ENCODE measurements at regions not wholly inside any gene's neighbourhood (a gene's known extent, or its start where the extent isn't known, plus 50 kb on each side); places are given as distances from the start of the nearest gene placed in this dataset.

- Histone ChIP-seq H3K36me3 (replicated peaks; ENCODE audit: low read depth, low read length) (no peaks in the 10 kb centered on the region), H3K4me2 (ENCODE audit: low read length) (no peak overlapping the region), H3K4me3 (ENCODE audit: low read length) (no peak overlapping the region), H3K27ac (ENCODE audit: low read length) (no peak overlapping the region), H3K79me2 (ENCODE audit: low read length) (no peaks in the 10 kb centered on the region), H3K9ac (ENCODE audit: low read length) (no peak overlapping the region), H3K4me1 (ENCODE audit: low read length) (no peaks in the 10 kb centered on the region), H4K20me1 (ENCODE audit: insufficient read depth, low read length) (no peaks in the 10 kb centered on the region), H3K9me3 (ENCODE audit: insufficient read depth, low read length) (no peaks in the 10 kb centered on the region), H2AFZ (ENCODE audit: low read depth, low read length) (no peak overlapping the region), H3K27me3 (ENCODE audit: low read depth, low read length) (no peaks in the 10 kb centered on the region)
- TF ChIP-seq CTCF (IDR thresholded peaks at IDR 0.05; ENCODE audit: low read depth, low read length) = no peak
- no peak for TF ChIP-seq EZH2phosphoT487 (IDR thresholded peaks at IDR 0.05; ENCODE audit: low read depth)
Measured at GRCh38 chr2:156215656-156216055, 116.9 kb downstream of the NR4A2 start.

GRCh38 chr2:156211318-156211717 lies 121.2 kb downstream of the NR4A2 start:
- Histone ChIP-seq H2AFZ (ENCODE audit: low read depth, low read length) (no peak overlapping the region), H3K9me3 (ENCODE audit: insufficient read depth, low read length) (no peaks in the 10 kb centered on the region), H3K27ac (ENCODE audit: low read length) (no peak overlapping the region), H3K4me3 (ENCODE audit: low read length) (no peak overlapping the region), H4K20me1 (ENCODE audit: insufficient read depth, low read length) (no peaks in the 10 kb centered on the region), H3K4me1 (ENCODE audit: low read length) (no peaks in the 10 kb centered on the region), H3K9ac (ENCODE audit: low read length) (no peak overlapping the region), H3K79me2 (ENCODE audit: low read length) (no peaks in the 10 kb centered on the region), H3K27me3 (ENCODE audit: low read depth, low read length) (no peaks in the 10 kb centered on the region), H3K4me2 (ENCODE audit: low read length) (no peak overlapping the region), H3K36me3 (replicated peaks; ENCODE audit: low read depth, low read length) (no peaks in the 10 kb centered on the region)
- TF ChIP-seq CTCF (IDR thresholded peaks at IDR 0.05; ENCODE audit: low read depth, low read length) = no peak
- TF ChIP-seq EZH2phosphoT487 (IDR thresholded peaks at IDR 0.05; ENCODE audit: low read depth) = no peak

GRCh38 chr2:156206355-156206754 lies 126.2 kb downstream of the NR4A2 start:
- H3K79me2 ChIP-seq (ENCODE audit: low read length) = no peaks in the 10 kb centered on the region
- TF ChIP-seq EZH2phosphoT487 (IDR thresholded peaks at IDR 0.05; ENCODE audit: low read depth) (no peak), CTCF (IDR thresholded peaks at IDR 0.05; ENCODE audit: low read depth, low read length) (no peak)
- no peaks in the 10 kb centered on the region for H3K27me3 ChIP-seq (ENCODE audit: low read depth, low read length)
- H2AFZ ChIP-seq (ENCODE audit: low read depth, low read length) = no peak overlapping the region
- H3K9ac ChIP-seq (ENCODE audit: low read length) = no peak overlapping the region
- no peaks in the 10 kb centered on the region for H3K4me1 ChIP-seq (ENCODE audit: low read length)
- H3K9me3 ChIP-seq (ENCODE audit: insufficient read depth, low read length) = no peaks in the 10 kb centered on the region
- no peak overlapping the region for H3K4me3 ChIP-seq (ENCODE audit: low read length)
- no peaks in the 10 kb centered on the region for H4K20me1 ChIP-seq (ENCODE audit: insufficient read depth, low read length)
- H3K4me2 ChIP-seq (ENCODE audit: low read length) = no peak overlapping the region
- no peaks in the 10 kb centered on the region for H3K36me3 ChIP-seq (replicated peaks; ENCODE audit: low read depth, low read length)
- H3K27ac ChIP-seq (ENCODE audit: low read length) = no peak overlapping the region

GRCh38 chr2:156199588-156199987 lies 132.9 kb downstream of the NR4A2 start:
- H3K79me2 ChIP-seq (ENCODE audit: low read length) = no peaks in the 10 kb centered on the region
- no peak for TF ChIP-seq EZH2phosphoT487 (IDR thresholded peaks at IDR 0.05; ENCODE audit: low read depth)
- TF ChIP-seq CTCF (IDR thresholded peaks at IDR 0.05; ENCODE audit: low read depth, low read length) = no peak
- no peak overlapping the region for H3K9ac ChIP-seq (ENCODE audit: low read length)
- no peak overlapping the region for H2AFZ ChIP-seq (ENCODE audit: low read depth, low read length)
- H3K27ac ChIP-seq (ENCODE audit: low read length) = no peak overlapping the region
- no peaks in the 10 kb centered on the region for H3K27me3 ChIP-seq (ENCODE audit: low read depth, low read length)
- no peaks in the 10 kb centered on the region for H3K9me3 ChIP-seq (ENCODE audit: insufficient read depth, low read length)
- no peak overlapping the region for H3K4me3 ChIP-seq (ENCODE audit: low read length)
- H3K36me3 ChIP-seq (replicated peaks; ENCODE audit: low read depth, low read length) = no peaks in the 10 kb centered on the region
- H4K20me1 ChIP-seq (ENCODE audit: insufficient read depth, low read length) = no peaks in the 10 kb centered on the region
- no peak overlapping the region for H3K4me2 ChIP-seq (ENCODE audit: low read length)
- H3K4me1 ChIP-seq (ENCODE audit: low read length) = no peaks in the 10 kb centered on the region
